GM11168 (cell line): ENCODE measurements at regions not wholly inside any gene's neighbourhood (a gene's known extent, or its start where the extent isn't known, plus 50 kb on each side); places are given as distances from the start of the nearest gene placed in this dataset.

Experiments
- in situ Hi-C: fragments of 300-500 bp; cut with MboI; formaldehyde crosslinking; loops from one replicate; pipeline ENCODE4 v1.12.0; 2022; ENCODE audit warnings: low sequenced_read_pairs; ENCODE audit not compliant: unreplicated experiment

DNA sequence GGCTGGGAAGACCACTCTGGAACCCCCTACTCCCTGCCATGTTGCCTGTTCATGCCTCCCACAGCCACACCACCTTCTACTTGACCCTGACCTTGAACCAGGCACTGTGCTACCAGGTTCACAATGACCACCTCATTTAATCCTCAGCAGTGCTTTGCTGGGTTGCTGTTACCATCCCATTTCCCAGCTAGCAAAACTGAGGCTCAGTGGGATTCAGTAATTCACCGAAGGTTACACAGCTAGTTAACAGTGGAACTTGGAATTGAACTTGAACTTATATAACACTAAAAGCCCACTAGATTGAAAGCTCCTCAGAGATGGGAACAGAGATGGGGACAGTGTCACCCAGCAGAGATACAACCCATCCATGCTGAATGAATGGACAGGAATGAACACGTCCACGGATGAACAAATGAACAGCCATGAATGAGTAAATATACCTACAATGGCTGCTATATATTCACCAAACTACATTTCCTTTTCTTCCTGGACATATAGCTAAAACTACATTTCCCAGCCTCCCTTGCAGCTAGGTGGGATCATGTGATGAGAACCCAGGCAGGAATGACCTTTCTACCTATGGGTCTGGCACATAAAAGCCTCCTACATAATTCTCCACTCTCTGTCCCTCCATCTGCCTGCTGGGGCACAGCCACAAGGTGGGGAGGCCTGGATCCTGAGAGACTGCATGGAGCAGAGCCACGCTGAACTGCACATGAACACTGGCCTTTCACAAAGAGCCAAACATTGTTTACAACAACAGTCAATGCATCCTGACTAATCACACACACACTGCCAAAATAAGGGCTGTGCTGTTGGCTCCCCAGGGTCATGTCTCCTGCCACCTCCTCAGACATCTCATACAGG lies 94.8 kb downstream of the RMI2 start:
- in situ Hi-C loops = no loop called here

DNA sequence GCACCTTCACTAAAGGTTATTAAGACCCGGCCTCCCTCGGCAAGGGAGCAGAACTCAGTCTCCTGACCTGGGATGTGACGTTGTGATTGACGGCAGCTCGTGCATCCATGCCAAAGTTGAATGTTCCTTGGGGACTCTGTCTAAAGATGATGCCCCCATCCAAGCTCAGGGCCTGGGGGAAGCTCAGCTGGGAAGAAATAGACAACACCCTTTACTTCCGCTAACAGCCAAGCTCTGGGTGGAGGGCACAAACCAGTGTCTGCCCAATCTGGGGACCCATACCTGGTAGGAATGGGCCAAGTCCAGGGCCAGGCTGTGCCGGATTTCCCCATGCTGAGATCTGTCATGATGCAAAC lies 95.4 kb downstream of the RMI2 start:
- in situ Hi-C loops = no loop called here

DNA sequence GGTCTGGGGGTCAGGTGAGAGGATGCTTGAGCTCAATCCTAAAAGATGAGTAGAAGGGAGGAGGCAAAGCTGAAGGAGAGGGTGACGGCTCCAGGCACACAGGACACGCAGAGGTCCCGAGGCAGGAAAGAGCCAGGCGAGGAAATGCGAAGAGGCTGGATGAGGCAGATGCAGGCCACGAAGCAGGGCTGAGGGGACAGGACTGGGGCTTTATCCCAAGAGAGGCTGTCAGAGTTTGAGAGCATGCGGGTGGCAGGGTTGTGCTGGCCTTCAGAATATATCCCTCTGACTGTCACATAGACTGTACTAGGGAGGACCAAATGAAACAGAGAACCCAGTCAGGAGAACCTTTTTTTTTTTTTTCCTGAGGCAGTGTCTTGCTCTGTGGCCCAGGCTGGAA lies 100.2 kb downstream of the RMI2 start:
- in situ Hi-C loops = no loop called here

DNA sequence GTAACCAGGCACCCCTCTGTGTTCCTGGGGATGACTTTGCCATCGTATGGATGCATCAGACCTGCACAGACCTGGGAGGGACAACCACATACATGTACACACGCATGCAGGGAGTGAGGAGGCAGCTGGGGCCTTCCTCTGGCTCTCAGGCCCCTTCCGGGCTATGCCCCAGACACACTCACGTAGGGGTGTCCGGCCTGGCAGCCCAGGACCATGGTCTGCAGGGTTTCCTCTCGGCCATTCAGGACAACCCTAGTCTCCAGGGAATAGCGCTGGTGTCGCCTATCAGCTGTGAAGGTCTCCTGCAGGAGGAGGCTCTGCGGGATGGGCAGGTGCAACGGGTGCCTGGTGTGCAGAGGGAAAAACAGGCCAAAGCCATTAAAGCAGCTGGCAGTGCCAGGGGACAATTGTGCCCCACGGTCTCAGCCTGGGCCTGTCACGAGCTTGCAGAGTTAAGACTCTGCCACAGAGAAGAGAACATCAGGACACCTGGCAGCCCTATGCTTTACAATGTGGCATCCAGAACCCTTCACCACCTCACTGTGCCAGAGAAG lies 101.4 kb downstream of the RMI2 start:
- in situ Hi-C loops = no loop called here

DNA sequence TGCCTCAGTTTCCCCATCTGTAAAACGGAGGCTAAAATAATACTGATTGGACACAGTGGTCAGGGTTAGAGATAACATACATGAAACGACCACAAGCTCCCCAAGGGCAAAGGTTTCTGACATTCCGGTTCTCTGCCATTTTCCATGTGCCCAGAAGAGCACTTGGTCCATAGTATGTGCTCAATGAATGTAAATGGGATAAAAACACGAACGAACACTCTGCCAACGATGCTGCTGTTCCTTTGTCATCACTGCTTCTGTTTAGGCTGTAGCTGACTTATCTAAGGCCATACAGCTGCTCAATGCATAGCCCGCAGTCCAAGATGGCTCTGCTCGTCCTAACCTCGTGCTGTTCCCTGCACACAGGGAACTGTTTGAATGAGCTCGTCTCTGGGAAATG lies 102.0 kb downstream of the RMI2 start:
- in situ Hi-C loops = no loop called here

DNA sequence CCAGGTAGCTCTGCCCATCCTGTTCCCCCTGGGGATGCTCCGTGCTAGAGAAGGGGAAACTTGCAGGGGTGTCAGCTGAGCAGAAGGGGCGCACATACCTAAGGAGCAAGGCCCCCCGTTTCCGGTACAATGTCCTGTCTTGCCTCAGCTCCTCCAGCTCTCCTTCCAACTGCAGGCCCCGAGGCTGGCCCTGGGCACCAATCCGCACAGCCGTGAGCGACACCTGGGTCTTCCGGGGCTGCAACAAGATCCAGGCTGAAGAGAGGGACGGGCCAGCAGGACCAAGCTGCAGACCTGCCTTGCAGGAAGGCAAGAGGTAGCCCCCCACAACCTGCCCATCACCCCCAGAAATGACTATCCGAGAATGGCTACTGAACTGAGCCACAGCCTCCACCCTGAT lies 102.6 kb downstream of the RMI2 start:
- in situ Hi-C loops = no loop called here

DNA sequence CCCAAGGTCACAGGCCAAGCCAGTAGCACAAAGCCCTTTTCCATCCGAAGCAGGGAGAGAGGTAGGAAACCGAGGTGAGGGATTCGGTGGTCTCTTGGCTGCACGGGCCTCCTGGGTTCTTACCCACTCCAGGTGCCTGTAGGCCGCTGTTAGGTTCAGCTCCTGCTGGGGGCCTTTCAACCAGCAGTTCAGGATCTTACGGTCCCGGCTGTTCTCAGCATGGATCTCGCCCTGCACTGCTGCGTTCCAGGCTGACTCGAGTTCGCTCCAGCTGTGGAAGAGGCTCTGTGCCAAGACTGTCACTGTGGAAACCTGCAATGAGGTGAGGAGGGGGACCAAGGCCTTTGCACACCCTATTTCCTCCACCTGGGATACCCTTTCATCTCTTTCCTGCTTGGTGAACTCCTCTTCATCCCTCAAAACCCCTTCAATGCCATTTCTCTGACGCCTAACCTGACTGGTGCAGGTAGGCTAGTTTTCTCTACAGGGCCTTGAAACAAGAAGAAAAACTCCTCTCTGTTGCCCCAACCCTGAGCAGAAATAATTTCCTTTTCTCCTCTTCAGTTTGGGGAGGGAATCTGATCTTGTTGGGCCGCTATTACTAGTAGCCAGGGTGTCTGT lies 103.6 kb downstream of the RMI2 start:
- in situ Hi-C loops = no loop called here

DNA sequence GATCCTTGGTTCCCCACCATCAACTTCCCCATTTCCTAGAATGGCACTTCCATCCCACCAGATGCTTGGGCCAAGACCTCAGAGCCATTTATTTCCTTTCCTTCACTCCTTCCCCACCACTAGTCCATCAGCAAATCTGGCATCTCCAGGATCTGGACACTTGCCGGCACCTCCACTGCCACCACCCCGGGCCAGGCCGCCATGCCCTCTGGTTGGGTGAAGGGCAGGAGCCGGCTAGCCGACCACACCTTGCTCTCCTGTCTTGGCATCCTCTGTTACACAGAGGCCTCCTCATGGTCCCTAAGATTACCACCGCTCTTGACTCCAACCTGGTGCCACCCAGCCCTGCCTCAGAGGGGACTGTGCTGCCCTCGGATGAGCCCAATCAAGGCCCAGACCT lies 104.5 kb downstream of the RMI2 start:
- in situ Hi-C loops = no loop called here

DNA sequence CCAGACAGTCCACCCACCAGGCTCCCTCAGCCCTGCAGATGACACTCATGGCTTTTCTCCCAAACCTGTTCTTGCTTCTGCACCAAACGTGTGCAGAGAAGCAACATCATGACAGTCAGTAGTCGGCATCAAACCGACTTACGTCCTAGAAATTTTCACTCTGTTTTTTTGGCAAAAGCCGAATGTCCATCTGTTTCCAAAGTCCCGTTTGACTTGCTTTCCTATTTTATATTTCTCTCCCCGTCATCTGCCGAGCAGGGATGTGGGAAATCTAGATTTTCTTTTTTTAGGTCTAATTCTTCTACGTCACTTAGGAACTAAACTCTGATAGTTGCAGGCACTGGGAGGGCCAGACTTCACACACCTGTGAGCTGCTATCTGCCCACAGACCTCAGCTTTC lies 104.9 kb downstream of the RMI2 start:
- in situ Hi-C loops = no loop called here

DNA sequence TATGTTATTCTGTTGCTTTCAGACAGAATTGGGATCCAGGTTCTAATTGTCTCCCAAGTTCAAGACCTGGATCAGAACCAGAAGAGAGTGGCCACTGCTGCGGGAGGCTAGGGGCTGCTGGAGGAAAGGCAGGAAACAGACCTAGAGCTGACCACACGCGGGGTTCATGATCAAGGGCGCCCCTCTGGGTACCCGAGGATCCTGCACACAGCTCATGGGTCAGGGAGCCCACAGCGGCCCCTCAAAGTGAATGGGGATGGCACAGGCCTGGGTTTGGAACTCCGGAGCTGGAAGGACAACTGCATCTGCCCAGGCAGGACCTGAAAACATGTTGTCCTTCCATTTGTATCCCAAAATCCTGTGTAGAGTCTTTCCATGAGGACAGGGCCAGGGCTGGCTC lies 107.0 kb downstream of the RMI2 start:
- in situ Hi-C loops = no loop called here

DNA sequence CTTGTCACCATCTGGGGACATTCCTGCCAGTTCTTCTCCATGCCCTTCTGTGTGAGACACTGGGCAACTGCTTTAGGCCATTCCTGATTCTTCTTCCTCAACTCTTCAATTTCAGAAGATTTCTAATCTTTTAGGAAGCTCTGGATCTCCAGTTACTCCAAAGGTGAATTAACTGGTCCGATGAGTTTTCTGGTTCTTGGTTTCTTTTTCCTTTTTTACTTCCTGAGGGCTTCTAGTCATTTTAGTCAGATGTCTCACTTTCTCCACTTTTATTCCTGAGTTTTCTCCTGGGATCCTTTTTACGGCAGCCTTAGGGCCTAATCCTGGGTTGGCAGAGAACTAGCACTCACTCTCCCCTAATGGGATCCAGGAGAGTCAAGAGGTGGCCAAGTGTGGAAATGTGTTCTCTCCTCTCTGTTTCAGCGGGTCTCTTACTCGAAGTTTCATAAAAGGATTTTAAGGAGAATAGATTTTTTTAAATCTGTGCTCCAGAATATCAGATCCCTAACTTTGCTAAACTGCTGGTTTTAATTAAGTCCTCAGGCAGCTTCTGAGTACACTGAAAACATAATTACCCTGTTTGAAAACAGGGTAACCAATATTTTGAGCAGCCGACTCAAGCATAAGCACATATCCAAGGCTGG lies 107.6 kb downstream of the RMI2 start:
- in situ Hi-C loops = no loop called here

DNA sequence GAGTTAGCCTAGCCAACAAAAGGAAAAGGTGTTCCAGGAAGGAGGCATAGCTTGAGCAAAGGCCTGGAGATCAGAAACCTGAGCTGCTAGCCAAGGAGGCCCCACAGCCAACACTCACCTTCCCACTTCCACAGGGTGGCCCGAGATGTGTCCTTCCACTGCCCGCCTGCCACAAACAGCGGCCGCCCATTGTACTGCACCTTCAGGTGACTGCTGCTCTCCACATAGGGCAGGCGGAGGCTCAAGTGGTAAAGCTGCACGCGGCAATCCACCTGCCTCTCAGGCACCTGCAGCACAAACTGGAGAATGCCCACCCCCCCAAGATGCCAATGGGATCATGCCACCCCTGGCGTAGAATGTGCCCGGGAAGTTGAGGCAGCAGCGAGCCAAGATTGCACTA lies 111.5 kb downstream of the RMI2 start:
- in situ Hi-C loops = no loop called here

DNA sequence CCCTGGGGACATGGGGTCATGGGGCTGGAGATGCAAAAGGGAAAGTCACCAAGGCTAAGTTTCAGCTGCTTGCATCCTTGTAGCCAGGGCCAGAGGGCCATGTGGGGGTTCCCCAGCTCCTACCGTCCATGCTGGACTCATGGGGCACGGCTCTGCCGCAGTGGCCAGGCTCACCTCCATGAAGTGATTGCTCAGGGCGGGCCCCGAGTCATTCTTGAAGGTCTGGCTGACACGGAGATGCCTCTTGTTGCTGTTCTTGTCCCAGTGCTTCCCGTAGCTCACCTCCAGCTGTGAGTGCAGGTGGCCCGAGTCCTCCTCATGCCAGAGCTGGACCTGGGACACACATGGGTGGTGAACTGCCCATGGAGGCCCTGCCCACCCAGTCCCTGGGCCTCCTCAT lies 114.5 kb downstream of the RMI2 start:
- in situ Hi-C loops = no loop called here

DNA sequence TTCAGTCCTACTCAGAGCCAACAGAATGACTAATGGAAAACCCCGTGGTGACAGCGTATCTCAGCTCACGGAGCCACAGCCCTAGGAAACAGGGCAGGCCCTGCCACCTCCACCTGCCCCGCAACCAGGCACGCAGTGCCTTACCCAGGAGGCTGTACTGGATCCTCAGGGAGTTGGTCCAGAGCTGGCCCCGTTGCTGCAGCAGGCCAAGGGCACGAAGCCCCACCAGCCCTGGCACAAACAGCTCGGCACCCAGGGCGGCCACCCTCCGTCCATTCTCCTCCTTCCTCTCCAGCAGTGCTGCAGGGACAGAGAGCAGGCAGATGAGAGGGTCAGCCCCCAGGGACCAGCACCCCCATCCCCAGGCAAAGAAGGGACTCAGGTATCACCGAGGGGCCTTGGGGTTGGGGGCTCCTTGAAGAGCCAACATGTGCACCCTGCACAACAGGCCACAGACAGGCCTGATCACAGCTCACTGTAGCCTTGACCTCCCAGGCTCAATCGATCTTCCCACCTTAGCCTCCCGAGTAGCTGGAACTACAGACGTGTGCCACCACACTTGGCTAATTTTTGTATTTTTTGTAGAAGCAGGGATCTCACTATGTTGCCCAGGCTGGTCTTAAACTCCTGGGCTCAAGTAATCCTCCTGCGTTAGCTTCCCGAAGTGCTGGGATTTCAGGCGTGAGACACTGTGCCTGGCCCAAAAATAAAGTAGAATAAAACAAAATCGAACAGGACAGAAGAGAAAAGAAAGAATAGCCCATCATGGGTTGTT lies 115.7 kb downstream of the RMI2 start:
- in situ Hi-C loops = no loop called here

DNA sequence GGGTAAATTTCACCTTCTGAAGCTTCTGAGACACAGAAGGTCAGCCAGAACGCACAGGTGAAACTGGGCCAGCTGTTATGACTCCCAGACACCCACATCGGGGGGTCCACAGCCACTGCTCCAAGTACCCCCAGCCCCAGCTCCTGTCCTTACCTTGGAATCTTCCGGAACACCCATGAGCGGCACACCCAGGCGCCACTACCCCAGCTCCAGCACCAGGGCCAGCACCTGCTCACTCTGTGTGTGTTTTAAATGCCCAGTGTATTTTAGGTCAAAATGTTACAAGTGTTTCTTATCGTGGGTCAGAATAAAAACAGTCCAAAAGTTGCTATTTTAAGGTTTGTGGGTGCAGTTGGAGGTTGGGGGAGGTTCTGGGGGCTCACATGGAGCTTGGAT lies 116.3 kb downstream of the RMI2 start:
- in situ Hi-C loops = no loop called here

DNA sequence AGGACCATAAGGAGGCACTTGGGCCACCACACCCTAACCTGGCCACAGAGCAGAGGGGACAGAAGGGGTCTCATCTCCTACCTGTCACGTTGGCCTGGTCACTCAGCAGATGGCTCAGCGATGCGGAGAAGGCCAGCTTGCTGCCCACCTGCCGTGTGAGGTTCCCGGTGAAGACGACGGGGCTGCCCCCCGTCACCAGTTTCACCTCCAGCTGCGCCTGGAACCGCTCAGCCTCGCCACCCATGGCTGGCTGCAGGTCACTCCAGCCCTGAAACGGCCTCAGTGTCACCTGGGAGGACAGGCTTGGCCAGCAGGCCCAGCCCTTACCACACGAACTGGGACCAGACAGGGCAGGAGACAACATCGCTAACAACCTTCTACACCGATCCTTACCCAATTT lies 116.8 kb downstream of the RMI2 start:
- in situ Hi-C loops = no loop called here

DNA sequence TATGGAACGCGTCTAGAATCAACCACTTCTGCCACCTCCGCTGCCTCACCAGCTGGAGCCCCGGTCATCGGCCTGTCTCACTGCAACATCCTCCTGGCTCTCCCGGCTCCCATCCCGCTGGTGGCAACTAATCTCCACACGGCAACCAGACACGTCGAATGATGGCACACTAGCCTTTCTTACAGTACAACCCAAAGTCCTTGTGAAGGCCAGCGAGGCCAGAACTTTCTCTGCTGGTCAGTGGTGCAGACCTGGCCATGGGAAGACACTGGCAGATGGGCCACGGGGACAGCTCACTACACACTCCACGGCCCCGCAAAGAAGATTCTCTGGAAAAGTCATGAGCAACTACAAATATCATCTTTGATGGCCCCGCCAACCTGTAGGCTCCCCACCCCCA lies 117.6 kb downstream of the RMI2 start:
- in situ Hi-C loops = no loop called here

DNA sequence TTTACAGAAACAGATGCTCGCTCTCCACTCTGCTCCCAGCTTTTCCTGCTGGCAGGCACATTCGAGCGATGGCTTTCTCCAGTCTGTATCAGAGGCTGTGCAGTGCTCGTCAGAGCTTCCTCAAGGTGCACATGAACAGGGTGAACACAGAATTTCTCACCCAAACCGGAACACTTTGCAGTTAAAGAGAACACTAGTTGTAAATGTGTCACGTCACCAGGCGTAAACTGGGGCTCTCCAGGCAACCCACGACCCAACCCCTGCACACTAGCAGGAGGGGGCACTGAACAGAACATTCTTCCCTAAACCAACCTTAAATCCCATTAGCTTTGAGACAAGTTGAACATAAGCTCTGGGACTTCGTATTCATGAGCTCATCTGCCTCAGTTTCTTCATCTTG lies 119.0 kb downstream of the RMI2 start:
- in situ Hi-C loops = no loop called here

DNA sequence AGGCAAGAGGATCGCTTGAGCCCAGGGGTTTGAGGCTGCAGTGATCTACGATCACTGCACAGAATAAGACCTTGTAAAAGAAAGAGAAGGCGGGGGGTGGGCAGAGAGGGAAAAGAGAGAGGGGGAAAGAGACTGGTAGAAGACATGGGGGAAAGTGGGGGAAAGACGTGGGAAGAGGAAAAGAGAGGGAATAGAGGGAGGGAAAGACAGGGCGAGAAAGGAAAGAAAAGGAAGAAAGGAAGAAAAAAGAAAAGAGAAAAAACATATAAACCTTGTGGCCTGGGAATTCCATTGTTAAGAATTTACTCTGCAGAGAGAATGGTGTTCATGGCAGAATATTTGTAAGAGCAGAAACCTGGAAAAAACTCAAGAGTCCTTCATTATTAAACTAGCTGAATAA lies 120.4 kb downstream of the RMI2 start:
- in situ Hi-C loops = no loop called here

DNA sequence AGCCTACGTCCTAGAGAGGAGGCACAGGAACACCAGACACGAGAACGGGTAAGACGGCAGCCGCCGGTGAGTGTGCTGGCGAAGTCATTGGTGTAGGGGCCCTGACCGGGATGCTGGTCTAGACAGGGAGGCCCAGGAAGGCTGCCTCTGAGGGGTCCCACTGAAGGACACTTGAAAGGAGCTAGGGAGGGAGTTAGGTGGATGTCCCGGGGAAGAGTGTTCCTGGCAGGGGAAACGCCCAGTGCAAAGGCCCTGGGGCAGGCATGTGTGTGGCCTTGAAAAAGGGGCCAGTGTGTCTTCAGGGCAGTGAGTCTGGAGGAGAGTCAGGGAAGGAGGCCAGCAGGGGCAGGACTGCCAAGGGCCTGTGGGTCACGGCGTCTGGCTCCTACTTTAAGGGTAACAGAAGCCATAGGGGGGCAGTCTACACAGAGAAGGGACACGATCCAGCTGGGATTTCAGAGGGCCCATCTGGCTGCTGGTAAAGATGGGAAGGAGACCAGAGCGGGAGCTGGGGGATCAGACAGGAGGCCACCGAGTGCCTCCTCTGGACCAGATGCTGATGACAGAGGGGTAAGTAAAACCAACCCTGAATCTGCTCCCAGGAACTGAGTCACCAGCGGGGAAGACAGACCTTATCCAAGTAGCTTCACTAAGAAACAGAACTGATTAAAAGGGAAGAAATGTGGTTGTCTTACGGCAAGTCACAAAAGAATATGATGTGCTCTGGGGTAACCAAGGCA lies 115.9 kb downstream of the LITAF start:
- in situ Hi-C loops = no loop called here
